Smooth muscle cell of the brain vasculature (primary cell): ENCODE measurements at regions not wholly inside any gene's neighbourhood (a gene's known extent, or its start where the extent isn't known, plus 50 kb on each side); places are given as distances from the start of the nearest gene placed in this dataset.
"Not testable (repeated sequence)": the region's sequence is repeated elsewhere in the genome, so short reads cannot be mapped to it uniquely, and the experiment has no call there.

Experiments used
- DNase-seq: peaks from one replicate; pipeline ENCODE4 v3.0.0-alpha.2; 2012; ENCODE audit warnings: low read depth, low spot score

- no peak for DNase-seq
These were observed 456.3 kb upstream of the WWC1 start for GRCh38 chr5:167835146-167835545.

- no peak for DNase-seq
These were observed 454.3 kb upstream of the WWC1 start for GRCh38 chr5:167837127-167837526.

GRCh38 chr5:167839065-167839464 lies 452.4 kb upstream of the WWC1 start:
- DNase-seq = no peak

- DNase-seq = no peak
These were observed 450.8 kb upstream of the WWC1 start for GRCh38 chr5:167840527-167841130.

GRCh38 chr5:167843881-167844572 lies 447.4 kb upstream of the WWC1 start:
- DNase-seq = no peak

GRCh38 chr5:167845952-167846351 lies 445.5 kb upstream of the WWC1 start:
- DNase-seq = no peak

- no peak for DNase-seq
These were observed 441.6 kb upstream of the WWC1 start for GRCh38 chr5:167849874-167850273.

GRCh38 chr5:167850911-167851310 lies 440.5 kb upstream of the WWC1 start:
- no peak for DNase-seq

GRCh38 chr5:167851416-167851815 lies 440.0 kb upstream of the WWC1 start:
- DNase-seq = no peak

GRCh38 chr5:167852515-167852914 lies 438.9 kb upstream of the WWC1 start:
- no peak for DNase-seq

- DNase-seq = no peak
These were observed 438.0 kb upstream of the WWC1 start for GRCh38 chr5:167853421-167853820.

GRCh38 chr5:167855818-167856217 lies 435.6 kb upstream of the WWC1 start:
- DNase-seq = no peak

GRCh38 chr5:167857321-167857720 lies 434.1 kb upstream of the WWC1 start:
- no peak for DNase-seq

GRCh38 chr5:167858186-167858855 lies 433.1 kb upstream of the WWC1 start:
- DNase-seq = not testable (repeated sequence)

- DNase-seq = peak; percentile 1
These were observed 430.1 kb upstream of the WWC1 start for GRCh38 chr5:167861129-167861927.

- no peak for DNase-seq
These were observed 429.5 kb upstream of the WWC1 start for GRCh38 chr5:167861928-167862426.

- no peak for DNase-seq
These were observed 427.6 kb upstream of the WWC1 start for GRCh38 chr5:167863883-167864282.

- DNase-seq = no peak
These were observed 426.6 kb upstream of the WWC1 start for GRCh38 chr5:167864801-167865200.

GRCh38 chr5:167866797-167867196 lies 424.6 kb upstream of the WWC1 start:
- DNase-seq = no peak

GRCh38 chr5:167867281-167867680 lies 424.2 kb upstream of the WWC1 start:
- DNase-seq = no peak

GRCh38 chr5:167869125-167869524 lies 422.3 kb upstream of the WWC1 start:
- no peak for DNase-seq

GRCh38 chr5:167870055-167870454 lies 421.4 kb upstream of the WWC1 start:
- DNase-seq = no peak
